Fibroblast of lung (primary cell): ENCODE measurements at regions not wholly inside any gene's neighbourhood (a gene's known extent, or its start where the extent isn't known, plus 50 kb on each side); places are given as distances from the start of the nearest gene placed in this dataset.

Experiments
- CTCF ChIP-seq, 2 donors: IDR thresholded peaks in 1 of 2; conservative IDR thresholded peaks in 1 of 2; 1 replicate in 1 of 2; 2 replicates in 1 of 2; pipeline ENCODE4 v1.5.1; 2011 to 2012; ENCODE audit warnings: low read length in 2 of 2, control low read depth in 1 of 2, inconsistent platforms in 1 of 2, low read depth in 1 of 2, mild to moderate bottlenecking in 1 of 2
- EZH2 ChIP-seq: IDR thresholded peaks from 2 replicates; pipeline ENCODE4 v1.5.1; 2012; ENCODE audit warnings: low read length, control low read depth, mild to moderate bottlenecking; ENCODE audit errors: missing control alignments

- TF ChIP-seq CTCF (conservative IDR thresholded peaks at IDR 0.05 in 1 of 2, IDR thresholded peaks at IDR 0.05 in 1 of 2; ENCODE audit: low read depth in 1 of 2, low read length in 2 of 2) (no peak), EZH2 (no peak)
Observed at GRCh38 chr4:152028131-152028530, 267.3 kb upstream of the GATB start.
